Naive thymus-derived CD8-positive, alpha-beta T cell (primary cell): ENCODE measurements at regions not wholly inside any gene's neighbourhood (a gene's known extent, or its start where the extent isn't known, plus 50 kb on each side); places are given as distances from the start of the nearest gene placed in this dataset.
A peak's percentile ranks its signal among the peaks of the same experiment; 100 is the strongest.

Source experiments
- ATAC-seq, 2 donors: fragments of 150-1000 bp; cut with Tn5 transposase in 1 of 2; sonication (Bioruptor Pico), chemical (Tn5 transposase) in 1 of 2; 1 replicate in 1 of 2; 2 replicates in 1 of 2; pipeline ENCODE4 v1.10.0; 2021; ENCODE audit warnings: mild to moderate bottlenecking in 2 of 2, moderate library complexity in 2 of 2
- POLR2A ChIA-PET: fragments of 350-600 bp; sonication (Branson Sonifier 250); formaldehyde crosslinking; loops from one replicate; lab custom pipeline; 2021; ENCODE audit warnings: antibody characterized with exemption; lab: Charles Lee
- DNase-seq, 10 donors: peaks; one replicate each; pipeline versions ENCODE4 v3.0.0 to v3.0.0-alpha.2; 2020 to 2022
- H3K27ac Mint-ChIP-seq, 10 donors: one replicate each; pipeline ENCODE4 v1.8.0; 2020 to 2022; ENCODE audit warnings: mild to moderate bottlenecking in 10 of 10, mixed read lengths in 10 of 10, moderate library complexity in 4 of 10, inconsistent platforms in 1 of 10
- H3K27me3 Mint-ChIP-seq, 5 donors: one replicate each; pipeline ENCODE4 v1.8.0; 2021 to 2022; ENCODE audit warnings: mixed read lengths in 5 of 5
- H3K36me3 Mint-ChIP-seq, 3 donors: one replicate each; pipeline ENCODE4 v1.8.0; 2020 to 2022; ENCODE audit warnings: mixed read lengths in 3 of 3, mild to moderate bottlenecking in 2 of 3, inconsistent platforms in 1 of 3
- H3K4me1 Mint-ChIP-seq, 4 donors: one replicate each; pipeline ENCODE4 v1.8.0; 2021 to 2022; ENCODE audit warnings: mixed read lengths in 4 of 4
- H3K4me3 Mint-ChIP-seq, 10 donors: one replicate each; pipeline ENCODE4 v1.8.0; 2020 to 2022; ENCODE audit warnings: mild to moderate bottlenecking in 10 of 10, mixed read lengths in 10 of 10, moderate library complexity in 6 of 10, inconsistent platforms in 1 of 10
- H3K9me3 Mint-ChIP-seq, 9 donors: one replicate each; pipeline ENCODE4 v1.8.0; 2020 to 2022; ENCODE audit warnings: mixed read lengths in 9 of 9, mild to moderate bottlenecking in 3 of 9, inconsistent platforms in 1 of 9, moderate library complexity in 1 of 9

DNA sequence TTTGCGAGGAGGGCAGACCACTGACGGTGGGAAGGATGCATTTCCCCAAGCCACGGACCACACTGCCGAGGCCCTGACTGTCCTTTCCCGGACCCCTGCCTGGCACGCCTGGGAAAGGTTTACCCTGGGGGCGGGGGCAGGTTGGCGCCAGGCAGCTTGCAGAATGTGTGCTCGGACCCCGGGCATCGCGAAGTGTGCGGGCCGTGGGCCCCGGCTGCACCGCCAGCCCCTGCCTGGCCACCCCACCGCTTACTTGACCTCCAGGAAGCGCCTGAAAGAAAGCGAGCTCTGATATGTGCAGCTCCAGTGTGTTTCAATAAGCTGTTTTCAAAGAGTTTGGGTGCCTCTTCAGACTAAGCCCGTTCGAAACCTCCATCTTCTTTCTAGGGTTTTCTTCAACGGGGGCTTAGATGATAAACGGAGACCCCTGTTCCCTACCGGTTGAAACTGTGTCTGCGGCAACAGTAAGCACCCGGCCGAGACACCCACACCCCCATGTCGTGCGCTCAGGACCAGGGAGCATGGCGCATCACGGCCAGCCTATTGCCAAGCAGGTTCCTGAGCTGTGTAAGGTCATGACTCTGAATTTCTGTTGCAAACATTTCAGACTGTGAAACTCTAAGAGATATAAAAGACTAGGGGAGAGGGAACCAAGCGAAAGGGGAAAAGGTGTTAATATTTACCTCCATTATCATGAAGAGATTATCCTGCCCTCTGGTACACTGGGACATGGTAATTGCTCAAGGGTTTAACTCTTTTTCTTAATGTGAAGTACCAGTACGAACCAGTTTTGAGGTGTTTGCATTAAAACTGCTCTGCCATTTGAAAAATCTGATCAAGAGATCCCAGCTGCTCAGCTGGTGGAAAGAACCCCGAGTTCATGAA lies 231.2 kb upstream of the FOXQ1 start:
- ATAC-seq (no peak), DNase-seq (no peak)
- no peaks in the 10 kb centered on the region for H3K4me1 Mint-ChIP-seq
- H3K27me3 Mint-ChIP-seq, result peaks cover 0 to 12% (median 5%) of the 10 kb centered on the region in 5 donors
- H3K27ac Mint-ChIP-seq, result no peak overlapping the region
- no peaks in the 10 kb centered on the region for H3K36me3 Mint-ChIP-seq
- no peaks in the 10 kb centered on the region for H3K9me3 Mint-ChIP-seq
- POLR2A ChIA-PET, result no interaction called here
- no peak overlapping the region for H3K4me3 Mint-ChIP-seq

DNA sequence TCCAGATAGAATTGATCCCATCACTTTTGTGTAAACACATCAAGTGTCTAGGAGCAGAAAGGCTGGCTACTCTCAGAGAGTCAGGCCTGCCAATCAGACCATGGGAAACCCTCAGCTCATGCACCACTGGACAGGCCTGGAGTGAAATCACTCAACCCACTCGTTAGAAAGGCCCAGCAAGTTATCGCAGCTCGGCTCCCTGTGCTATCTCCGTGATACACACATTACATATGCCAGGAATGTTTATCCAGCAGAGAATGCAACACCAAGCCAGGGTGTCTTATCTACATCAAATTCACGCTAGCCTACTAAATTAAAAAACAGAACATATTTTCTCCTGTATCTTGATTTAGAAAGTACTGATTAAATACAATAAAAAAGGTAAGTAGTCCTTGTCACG lies 232.4 kb upstream of the FOXQ1 start:
- no peak overlapping the region for H3K4me3 Mint-ChIP-seq
- DNase-seq (no peak), ATAC-seq (no peak)
- no peaks in the 10 kb centered on the region for H3K4me1 Mint-ChIP-seq
- POLR2A ChIA-PET, result no interaction called here
- H3K36me3 Mint-ChIP-seq, result no peaks in the 10 kb centered on the region
- H3K27me3 Mint-ChIP-seq, result peaks cover 0 to 14% (median 7%) of the 10 kb centered on the region in 5 donors
- H3K27ac Mint-ChIP-seq, result no peak overlapping the region
- no peaks in the 10 kb centered on the region for H3K9me3 Mint-ChIP-seq

- H3K27me3 Mint-ChIP-seq, result peaks cover 0 to 14% (median 6%) of the 10 kb centered on the region in 5 donors
- H3K27ac Mint-ChIP-seq, result no peak overlapping the region
- H3K9me3 Mint-ChIP-seq, result no peaks in the 10 kb centered on the region
- ATAC-seq, result no peak
- DNase-seq, result no peak
- POLR2A ChIA-PET, result no interaction called here
- H3K4me1 Mint-ChIP-seq, result no peaks in the 10 kb centered on the region
- H3K4me3 Mint-ChIP-seq, result no peak overlapping the region
- H3K36me3 Mint-ChIP-seq, result no peaks in the 10 kb centered on the region
Observed at GRCh38 chr6:1077478-1078416, 234.2 kb upstream of the FOXQ1 start.

DNA sequence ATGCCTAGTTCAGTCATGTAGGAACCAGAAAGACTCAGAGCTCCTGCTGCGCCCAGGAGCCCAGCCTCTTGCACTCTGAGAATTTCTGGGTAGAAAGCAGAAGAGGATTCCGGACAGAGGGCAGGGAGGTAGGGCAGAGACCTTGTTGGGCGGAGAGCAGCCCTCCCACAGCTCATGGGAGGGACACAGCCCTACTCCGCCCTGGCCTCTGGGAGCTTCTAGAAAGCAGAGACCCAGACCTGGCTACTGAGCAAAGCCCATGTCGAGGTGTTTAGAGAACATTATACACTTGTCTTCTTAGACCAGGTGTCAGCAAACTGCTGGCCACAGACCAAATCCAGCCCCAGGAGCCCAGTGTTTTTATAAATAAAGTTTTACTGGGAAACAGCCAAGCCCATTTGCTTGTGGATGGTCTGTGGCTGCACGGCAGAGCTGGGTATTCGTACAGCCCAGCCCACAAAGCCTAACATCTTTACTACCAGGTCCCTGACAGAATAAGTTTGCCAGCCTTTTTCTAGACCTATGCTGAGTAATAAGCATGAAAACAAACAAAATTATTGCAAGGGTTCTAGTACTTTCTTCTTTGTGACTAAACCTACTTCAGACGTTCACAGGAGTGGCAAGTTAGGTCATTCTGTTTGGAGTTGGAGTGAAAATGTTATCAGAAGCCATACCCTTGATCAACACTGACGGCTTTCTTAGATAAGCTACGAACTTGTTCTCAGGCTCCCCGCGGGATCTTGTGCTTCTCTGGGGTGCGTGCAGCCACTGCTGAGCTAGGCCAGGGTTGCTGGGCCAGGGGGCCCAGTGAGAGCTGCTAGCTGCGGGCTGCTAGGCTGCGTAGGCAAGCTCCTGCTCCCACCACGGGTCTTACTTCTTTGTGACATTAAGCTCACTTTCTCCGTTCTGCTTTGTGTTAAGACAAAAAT lies 235.1 kb upstream of the FOXQ1 start:
- POLR2A ChIA-PET, result no interaction called here
- H3K9me3 Mint-ChIP-seq, result no peaks in the 10 kb centered on the region
- ATAC-seq, result no peak
- H3K4me1 Mint-ChIP-seq, result no peaks in the 10 kb centered on the region
- no peak overlapping the region for H3K4me3 Mint-ChIP-seq
- no peak for DNase-seq
- H3K27me3 Mint-ChIP-seq, result peaks cover 0 to 14% (median 6%) of the 10 kb centered on the region in 5 donors
- H3K27ac Mint-ChIP-seq, result no peak overlapping the region
- H3K36me3 Mint-ChIP-seq, result no peaks in the 10 kb centered on the region

- Mint-ChIP-seq H3K27me3 (peaks cover 0 to 14% (median 6%) of the 10 kb centered on the region in 5 donors), H3K4me3 (no peak overlapping the region), H3K4me1 (no peaks in the 10 kb centered on the region), H3K9me3 (no peaks in the 10 kb centered on the region), H3K36me3 (no peaks in the 10 kb centered on the region), H3K27ac (no peak overlapping the region)
- ATAC-seq (no peak), DNase-seq (no peak)
- POLR2A ChIA-PET, result no interaction called here
Observed at GRCh38 chr6:1075880-1076279, 236.0 kb upstream of the FOXQ1 start.

GRCh38 chr6:1075444-1075843 lies 236.5 kb upstream of the FOXQ1 start:
- H3K27me3 Mint-ChIP-seq, result peaks cover 4 to 18% (median 10%) of the 10 kb centered on the region in 5 donors
- no peaks in the 10 kb centered on the region for H3K4me1 Mint-ChIP-seq
- no peak for ATAC-seq
- no peak overlapping the region for H3K4me3 Mint-ChIP-seq
- POLR2A ChIA-PET, result no interaction called here
- H3K9me3 Mint-ChIP-seq, result no peaks in the 10 kb centered on the region
- no peak for DNase-seq
- no peaks in the 10 kb centered on the region for H3K36me3 Mint-ChIP-seq
- no peak overlapping the region for H3K27ac Mint-ChIP-seq

DNA sequence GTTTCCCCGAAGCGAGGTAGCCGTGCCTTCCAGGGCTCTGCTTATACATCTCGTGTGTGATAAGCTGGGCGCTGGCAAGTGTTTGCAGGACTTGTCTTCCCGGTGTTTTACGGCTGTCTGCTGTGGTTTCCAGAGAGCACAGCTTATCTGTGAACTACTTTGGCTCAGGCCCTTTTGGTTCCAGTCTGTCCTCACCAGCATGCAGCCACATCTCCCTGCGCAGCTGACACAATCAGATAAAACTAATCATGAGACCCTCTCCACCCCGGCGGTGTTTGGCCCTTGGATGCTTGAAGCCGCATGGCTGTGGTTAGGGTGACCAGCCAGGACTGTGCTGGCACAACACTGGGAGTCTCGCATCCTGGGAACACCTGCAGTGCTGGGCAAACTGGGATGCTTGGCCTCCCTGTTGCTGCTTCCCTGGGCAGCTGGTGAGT lies 241.8 kb upstream of the FOXQ1 start:
- Mint-ChIP-seq H3K36me3 (no peaks in the 10 kb centered on the region), H3K27me3 (peaks cover 8 to 30% (median 10%) of the 10 kb centered on the region in 5 donors), H3K27ac (no peak overlapping the region), H3K4me3 (no peak overlapping the region), H3K9me3 (no peaks in the 10 kb centered on the region), H3K4me1 (no peaks in the 10 kb centered on the region)
- DNase-seq (no peak), ATAC-seq (no peak)
- POLR2A ChIA-PET, result no interaction called here

GRCh38 chr6:1068905-1069304 lies 243.0 kb upstream of the FOXQ1 start:
- Mint-ChIP-seq H3K4me3 (no peak overlapping the region), H3K27me3 (peaks cover 9 to 37% (median 13%) of the 10 kb centered on the region in 5 donors), H3K4me1 (no peaks in the 10 kb centered on the region), H3K9me3 (no peaks in the 10 kb centered on the region), H3K27ac (peak overlapping the region in 1 of 10 donors; percentile 2), H3K36me3 (no peaks in the 10 kb centered on the region)
- no peak for ATAC-seq
- POLR2A ChIA-PET, result no interaction called here
- no peak for DNase-seq

DNA sequence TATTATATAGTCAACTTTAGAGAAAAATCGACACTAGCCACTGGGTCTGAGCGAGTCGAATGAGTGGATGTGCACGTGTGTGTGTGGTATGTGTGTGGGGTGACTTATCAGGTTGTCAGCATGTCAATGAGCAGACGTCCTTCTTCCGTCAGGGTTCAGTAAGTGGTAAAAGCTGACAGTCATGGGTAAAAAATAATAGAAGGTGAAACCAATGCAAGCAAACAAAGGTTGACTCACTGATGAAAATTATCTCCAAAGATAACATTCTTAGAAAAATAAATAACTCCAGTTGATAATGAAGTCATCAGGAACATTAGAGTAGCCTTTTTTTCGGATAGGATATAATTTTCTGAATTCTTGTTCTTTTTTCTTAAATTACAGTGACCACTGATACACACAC lies 243.8 kb upstream of the FOXQ1 start:
- Mint-ChIP-seq H3K9me3 (no peaks in the 10 kb centered on the region), H3K4me3 (no peak overlapping the region), H3K4me1 (no peaks in the 10 kb centered on the region), H3K27me3 (peaks cover 9 to 37% (median 13%) of the 10 kb centered on the region in 5 donors), H3K27ac (no peak overlapping the region), H3K36me3 (no peaks in the 10 kb centered on the region)
- no peak for ATAC-seq
- no peak for DNase-seq
- POLR2A ChIA-PET, result no interaction called here

GRCh38 chr6:1067346-1067745 lies 244.6 kb upstream of the FOXQ1 start:
- POLR2A ChIA-PET, result no interaction called here

DNA sequence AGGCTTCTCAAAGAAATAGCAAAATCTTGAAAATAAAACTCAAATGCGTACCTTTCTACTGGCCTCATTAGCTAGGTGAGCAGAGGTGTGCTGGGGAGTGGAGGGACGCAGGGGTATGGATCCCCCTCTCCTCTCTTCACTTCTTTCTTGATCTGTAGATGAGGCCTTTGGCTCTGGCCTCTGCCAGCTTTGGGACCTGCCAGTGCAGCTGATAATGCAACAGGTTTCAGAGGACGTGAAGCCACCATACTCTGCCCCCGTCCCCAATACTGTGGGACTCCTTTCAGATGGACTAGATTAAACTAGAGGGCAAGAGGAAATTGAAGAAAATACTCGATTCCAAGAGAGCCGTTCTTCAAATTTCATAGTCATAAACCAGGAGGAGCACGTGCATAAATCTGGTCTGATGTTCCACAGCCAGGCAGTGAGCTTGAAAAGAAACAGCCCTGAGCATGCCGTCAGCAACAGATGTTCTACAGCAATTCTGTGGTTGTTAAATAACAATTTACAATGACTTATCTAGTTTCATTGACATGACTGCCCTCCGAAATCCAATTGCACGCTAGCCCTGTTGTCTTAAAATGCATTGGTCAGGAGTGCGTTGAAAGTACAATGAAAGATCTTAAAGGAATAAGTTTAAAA lies 245.3 kb upstream of the FOXQ1 start:
- H3K4me3 Mint-ChIP-seq, result no peak overlapping the region
- ATAC-seq (no peak), DNase-seq (no peak)
- no peak overlapping the region for H3K27ac Mint-ChIP-seq
- POLR2A ChIA-PET, result no interaction called here
- H3K4me1 Mint-ChIP-seq, result no peaks in the 10 kb centered on the region
- H3K9me3 Mint-ChIP-seq, result no peaks in the 10 kb centered on the region
- peaks cover 11 to 37% (median 13%) of the 10 kb centered on the region in 5 donors for H3K27me3 Mint-ChIP-seq
- no peaks in the 10 kb centered on the region for H3K36me3 Mint-ChIP-seq

More at GRCh38 chr6:1067346-1067745, 244.6 kb upstream of the FOXQ1 start:
- ATAC-seq (no peak), DNase-seq (no peak)
- H3K4me1 Mint-ChIP-seq, result no peaks in the 10 kb centered on the region
- no peak overlapping the region for H3K27ac Mint-ChIP-seq
- no peaks in the 10 kb centered on the region for H3K9me3 Mint-ChIP-seq
- no peaks in the 10 kb centered on the region for H3K36me3 Mint-ChIP-seq
- no peak overlapping the region for H3K4me3 Mint-ChIP-seq
- peaks cover 9 to 37% (median 13%) of the 10 kb centered on the region in 5 donors for H3K27me3 Mint-ChIP-seq

DNA sequence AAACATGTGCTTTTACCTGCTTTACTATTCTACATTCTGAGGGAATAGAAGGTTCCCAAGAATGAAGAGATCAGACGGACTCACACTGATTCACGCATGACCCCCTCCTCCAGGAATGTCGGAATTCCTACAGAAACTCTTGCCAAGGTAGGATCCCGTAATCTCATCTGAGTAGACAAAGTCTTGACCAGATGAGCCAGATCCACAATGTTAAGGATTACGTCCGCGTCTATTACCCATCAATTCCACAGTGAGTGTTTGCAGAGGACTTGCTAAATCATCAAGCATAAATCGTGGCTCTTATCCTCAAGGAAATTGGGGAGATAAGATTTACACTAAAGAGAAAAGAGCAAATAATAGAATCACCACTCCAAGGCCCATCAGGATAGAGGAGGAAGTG lies 245.9 kb upstream of the FOXQ1 start:
- H3K36me3 Mint-ChIP-seq, result no peaks in the 10 kb centered on the region
- ATAC-seq (no peak), DNase-seq (no peak)
- H3K27me3 Mint-ChIP-seq, result peaks cover 11 to 37% (median 13%) of the 10 kb centered on the region in 5 donors
- H3K4me3 Mint-ChIP-seq, result no peak overlapping the region
- H3K27ac Mint-ChIP-seq, result no peak overlapping the region
- no peaks in the 10 kb centered on the region for H3K4me1 Mint-ChIP-seq
- no peaks in the 10 kb centered on the region for H3K9me3 Mint-ChIP-seq
- POLR2A ChIA-PET, result no interaction called here
